HL-60/S4 treated with retinoic acid at 250 ng/mL for 4 days and 3 days (cell line): ENCODE measurements at regions not wholly inside any gene's neighbourhood (a gene's known extent, or its start where the extent isn't known, plus 50 kb on each side); places are given as distances from the start of the nearest gene placed in this dataset.

Source experiments
- in situ Hi-C: fragments of 300-500 bp; cut with MboI; formaldehyde crosslinking; loops from 2 replicates; pipeline ENCODE4 v1.7.0; 2022; ENCODE audit warnings: low sequenced_read_pairs

GRCh38 chr12:28814246-28814645, 334.8 kb upstream of the FAR2 start:
- in situ Hi-C loops, result no loop called here

- in situ Hi-C loops, result no loop called here
These were observed 331.6 kb upstream of the FAR2 start for GRCh38 chr12:28817524-28817923.

DNA sequence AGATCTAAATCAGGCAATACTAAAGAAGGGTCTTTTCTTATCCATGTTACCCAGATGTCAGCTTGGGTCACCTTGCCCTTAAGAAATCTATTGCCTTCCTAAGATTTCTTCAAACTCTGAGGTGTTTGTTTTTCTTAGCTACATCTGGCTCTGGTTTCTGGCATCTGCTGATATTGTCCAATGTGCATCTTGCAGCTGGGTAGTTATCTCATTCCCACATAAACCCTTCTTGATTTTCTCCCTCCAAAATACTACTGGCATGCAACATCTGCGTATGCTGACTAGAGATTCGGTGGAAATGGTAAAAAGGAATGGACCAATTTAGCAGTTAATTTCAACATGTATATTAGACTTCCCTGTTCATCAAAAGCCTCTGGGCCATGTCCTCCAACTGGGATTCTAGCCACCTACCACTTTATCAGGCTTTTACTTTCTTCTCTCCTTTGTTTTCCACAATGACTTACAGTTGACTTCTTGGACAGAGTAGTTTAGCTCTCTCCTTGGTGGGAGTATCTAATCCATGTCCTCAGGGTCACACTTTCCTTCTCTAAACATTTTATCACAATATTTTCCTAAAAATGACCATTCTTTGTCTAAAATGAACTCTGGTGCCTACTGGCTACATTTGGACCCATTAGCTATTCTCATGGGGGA, 324.8 kb upstream of the FAR2 start:
- in situ Hi-C loops, result no loop called here

- in situ Hi-C loops, result no loop called here
These were observed 324.2 kb upstream of the FAR2 start for GRCh38 chr12:28824849-28825248.

- in situ Hi-C loops, result no loop called here
These were observed 322.3 kb upstream of the FAR2 start for GRCh38 chr12:28826766-28827165.

DNA sequence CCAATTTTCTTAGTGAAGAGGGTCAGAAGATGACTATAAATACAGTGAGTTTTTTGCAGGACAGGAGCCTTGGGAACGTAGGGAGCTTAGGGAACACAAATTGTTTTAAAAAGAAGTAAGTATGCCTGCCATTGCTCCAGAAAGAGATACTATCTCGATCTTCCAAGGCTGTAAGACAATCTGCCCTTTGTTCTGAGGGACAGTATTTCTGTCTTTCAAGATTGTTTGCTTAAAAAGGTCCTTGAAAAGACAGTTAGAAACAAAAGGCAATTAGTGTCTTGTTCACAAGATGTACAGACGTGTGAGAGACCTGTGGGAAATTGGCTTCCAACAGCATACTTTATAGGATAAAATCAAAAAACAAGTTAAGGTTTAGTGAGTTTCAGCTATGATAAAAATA, 321.2 kb upstream of the FAR2 start:
- in situ Hi-C loops, result no loop called here

DNA sequence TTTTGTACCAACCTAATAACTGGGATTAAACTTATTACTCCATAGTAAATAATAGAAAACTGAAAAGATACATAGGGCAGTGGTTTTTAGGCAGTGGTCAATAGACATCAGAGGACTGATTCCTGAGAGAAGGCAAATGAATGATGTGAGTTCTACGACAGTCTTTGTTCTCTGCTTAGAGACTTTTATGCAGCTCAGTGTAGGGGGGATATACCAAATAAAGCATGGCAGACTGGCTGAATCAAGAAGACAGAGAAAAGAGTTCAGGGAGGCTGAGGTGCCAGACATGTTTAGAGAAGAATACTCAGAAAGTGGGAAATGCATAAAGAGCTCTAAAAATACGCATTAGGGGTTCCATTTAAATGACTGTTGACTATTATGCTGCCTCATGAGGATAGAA, 320.8 kb upstream of the FAR2 start:
- in situ Hi-C loops, result no loop called here

- in situ Hi-C loops, result no loop called here
These were observed 318.6 kb upstream of the FAR2 start for GRCh38 chr12:28830491-28830890.

DNA sequence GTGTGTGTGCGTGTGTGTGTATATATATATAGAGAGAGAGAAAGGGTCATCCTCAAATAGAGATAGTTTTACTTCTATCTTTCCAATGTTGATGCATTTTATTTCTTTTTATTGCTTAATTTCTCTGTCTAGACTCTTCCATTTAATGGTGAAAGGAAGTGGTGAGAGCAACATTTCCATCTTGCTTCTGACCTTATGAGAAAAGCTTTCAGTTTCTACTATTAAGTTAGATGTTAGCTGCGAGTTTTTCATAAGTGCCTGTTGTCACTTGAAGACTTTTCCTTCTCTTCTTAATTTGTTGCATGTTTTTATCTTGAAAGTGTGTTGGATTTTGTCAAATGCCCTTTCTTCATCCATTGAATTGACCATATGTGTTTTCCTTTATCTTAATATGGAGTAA, 304.4 kb upstream of the FAR2 start:
- in situ Hi-C loops, result no loop called here

GRCh38 chr12:28851781-28852180, 297.3 kb upstream of the FAR2 start:
- in situ Hi-C loops, result no loop called here

DNA sequence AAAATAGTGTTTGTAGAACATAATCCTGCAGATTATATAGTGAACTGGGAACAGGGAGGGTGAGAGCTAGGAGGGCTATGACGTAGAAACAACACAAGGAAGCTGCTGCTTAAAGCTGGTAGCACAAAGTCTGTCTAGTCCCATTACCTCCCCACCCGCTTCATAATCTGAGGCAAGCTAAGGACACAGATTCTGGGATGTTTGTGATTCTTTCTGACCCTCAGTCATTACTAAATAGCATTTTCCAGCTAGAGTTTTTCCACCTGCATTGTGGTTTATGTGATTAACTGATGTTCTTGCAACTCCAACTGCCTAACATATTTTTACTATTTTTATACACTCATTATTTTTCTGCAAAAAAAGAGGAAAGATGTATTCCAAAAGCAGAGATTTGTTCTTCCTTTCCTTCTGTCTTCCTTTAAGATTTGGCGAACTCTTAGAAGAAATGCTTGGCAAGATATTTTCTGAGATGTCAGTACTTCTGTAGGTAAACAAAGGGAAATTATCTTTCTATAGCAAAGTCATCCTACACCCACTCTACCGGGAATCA, 293.2 kb upstream of the FAR2 start:
- in situ Hi-C loops, result no loop called here

- in situ Hi-C loops, result no loop called here
These were observed 291.7 kb upstream of the FAR2 start for GRCh38 chr12:28857369-28857768.

DNA sequence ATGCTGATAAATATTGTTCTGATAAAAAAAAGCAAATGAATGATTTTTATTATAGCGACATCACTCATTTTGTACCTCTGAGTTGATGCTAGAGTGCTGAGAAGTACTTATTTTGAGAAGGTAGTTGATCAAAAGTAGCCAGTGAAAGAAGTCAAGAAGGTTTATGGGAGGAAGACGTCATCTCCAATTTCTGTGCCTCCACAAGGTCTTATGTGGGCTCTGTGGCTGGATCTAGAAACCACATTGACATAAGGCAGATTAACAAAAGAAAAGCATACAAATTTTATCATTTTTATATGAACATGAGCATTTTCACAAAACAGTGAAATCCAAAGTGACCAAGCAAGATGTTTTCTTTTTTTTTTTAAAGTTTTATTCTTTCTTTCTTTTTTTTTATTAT, 289.5 kb upstream of the FAR2 start:
- in situ Hi-C loops, result no loop called here

DNA sequence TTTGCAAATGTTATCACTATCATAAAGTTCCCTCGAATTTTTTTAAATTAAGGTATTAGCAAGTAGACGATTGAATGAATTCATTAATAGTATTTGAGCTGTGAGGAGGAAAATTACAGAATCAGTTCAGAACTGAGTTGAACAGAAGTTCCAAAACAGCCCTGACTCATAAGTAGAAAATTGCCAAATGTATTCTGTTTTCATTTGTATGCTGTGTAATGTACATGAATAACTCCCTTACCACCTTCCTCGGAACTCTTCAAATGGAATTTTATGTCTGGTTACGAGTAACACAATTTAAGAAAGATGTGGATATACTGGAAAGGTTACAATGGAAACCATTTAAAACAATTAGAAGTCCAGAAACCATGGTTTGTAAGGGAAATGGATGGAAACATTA, 283.3 kb upstream of the FAR2 start:
- in situ Hi-C loops, result no loop called here

GRCh38 chr12:28866296-28866695, 282.8 kb upstream of the FAR2 start:
- in situ Hi-C loops, result no loop called here

DNA sequence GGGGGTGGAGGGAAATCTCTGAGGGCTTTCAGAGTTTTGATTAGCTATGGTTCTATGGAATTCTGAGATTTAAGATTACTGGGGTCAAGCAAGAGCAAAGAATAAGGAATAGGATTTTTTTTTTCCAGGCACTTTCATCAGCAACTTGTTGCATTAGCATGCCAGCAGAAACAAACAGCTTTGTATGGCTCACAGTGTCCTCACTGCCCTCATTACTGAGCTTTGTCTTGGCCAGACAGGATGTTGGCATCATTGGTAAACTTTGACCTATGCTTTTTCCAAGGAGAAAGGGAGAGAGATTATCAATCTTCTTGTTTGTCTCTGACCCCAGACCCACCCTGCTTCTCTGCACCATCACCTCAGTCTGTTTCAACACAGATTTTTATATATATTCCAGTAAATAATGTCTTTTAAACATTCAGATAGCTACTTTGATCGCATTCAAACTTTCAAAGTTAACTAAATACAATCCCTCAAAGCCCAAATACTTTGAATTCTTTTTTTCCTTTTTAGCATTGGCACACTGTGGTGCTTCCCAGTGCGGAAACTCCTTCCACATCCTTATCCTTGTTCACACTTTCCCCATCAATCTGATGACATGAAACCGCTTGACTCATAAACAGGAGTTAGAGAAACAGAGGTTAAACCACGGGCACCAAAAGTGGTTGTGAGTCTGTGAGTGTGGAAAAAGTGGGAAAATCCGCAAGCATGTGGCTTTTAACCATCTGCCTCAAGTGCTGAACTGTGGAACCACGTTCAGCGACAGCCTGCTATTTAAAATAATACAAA, 282.2 kb upstream of the FAR2 start:
- in situ Hi-C loops, result no loop called here

GRCh38 chr12:28868414-28868813, 280.7 kb upstream of the FAR2 start:
- in situ Hi-C loops, result no loop called here

DNA sequence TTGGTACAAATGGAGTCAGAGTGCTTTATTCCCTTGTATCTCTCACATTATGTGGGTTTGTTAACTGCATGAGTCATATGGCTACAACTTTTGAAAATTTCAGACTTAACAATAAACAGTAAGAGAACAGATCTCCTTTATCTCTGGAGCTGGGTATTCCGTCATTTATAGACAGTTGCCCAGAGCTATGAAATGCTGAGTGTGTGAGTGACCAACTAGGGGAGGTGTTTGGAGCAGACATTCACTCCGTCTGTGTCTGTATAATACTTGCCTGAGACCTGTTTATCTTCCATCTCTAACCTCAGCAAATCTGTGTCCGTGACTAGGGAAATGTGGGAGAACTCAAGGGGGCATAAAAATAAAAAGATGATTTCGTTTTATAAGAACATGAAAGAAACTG, 279.9 kb upstream of the FAR2 start:
- in situ Hi-C loops, result no loop called here

DNA sequence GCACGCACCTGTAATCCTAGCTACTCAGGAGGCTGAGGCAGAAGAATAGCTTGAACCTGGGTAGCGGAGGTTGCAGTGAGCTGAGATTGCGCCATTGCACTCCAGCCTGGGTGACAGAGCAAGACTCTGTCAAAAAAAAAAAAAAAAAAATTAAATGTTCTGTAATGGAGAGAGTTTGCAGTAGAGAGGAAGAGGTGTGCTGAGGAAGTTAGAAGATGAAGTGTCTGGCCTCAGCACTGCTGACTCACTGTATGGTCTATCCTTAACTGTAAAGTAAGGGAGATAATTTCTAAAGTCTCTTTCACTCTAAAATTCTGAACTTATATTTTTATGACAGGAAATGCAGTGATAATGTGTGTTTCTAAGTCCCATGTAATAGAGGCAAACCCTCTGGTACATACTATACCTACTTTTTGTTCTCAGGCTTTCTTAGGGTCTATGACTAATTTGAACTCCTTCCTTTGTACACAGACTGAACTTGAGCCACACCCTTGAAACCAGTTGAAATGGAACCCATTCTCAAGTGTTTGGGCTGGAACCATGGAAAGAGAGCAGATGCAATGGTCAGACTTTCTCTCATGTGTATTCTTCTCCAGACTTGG, 278.1 kb upstream of the FAR2 start:
- in situ Hi-C loops, result no loop called here

DNA sequence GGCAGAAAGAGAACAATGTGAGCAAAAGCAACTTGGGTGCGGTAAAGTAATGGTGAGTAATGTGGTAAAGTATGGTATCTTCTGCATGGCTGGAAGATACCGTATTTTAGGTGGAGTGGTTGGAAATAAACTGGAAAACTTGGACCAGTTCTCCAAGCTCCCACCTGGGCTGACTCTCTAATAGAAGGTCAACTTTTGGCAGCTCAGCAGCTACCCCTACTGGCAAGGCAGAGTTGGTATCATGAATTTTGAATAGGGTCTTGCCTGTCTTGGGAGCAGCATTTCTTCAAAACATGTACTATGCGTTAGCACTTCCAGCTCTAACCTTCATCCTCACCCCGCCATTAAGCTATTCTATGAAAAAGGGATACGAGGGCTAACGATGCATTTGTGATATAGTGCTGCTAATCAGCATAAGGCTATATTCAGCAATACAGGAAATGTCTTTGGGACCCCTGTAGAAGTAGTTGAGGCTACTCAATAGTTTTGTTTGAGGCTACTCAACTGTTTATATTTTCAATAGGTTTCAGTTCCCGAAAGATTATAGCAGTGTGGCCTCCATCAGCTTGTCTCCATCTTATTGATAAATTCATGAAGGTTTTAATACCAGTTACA, 276.3 kb upstream of the FAR2 start:
- in situ Hi-C loops, result no loop called here

DNA sequence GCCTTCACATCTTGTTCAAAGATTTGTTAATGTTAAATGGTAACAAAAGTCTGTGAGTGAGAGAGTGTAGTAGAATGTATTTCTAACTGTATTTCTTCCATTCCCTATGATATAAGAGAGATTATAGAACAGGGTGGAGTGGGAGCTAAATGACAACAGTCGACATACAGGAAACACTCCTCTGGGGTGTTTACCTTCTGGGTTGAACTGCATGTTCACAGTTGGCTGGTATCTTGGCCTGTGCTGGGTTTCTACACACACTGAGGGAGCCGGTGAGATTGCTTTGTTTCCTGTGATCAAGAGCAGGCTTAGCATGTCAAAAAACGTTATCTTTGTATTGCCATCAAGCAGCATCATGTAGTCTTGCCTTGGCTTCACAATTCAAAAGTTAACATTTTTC, 274.3 kb upstream of the FAR2 start:
- in situ Hi-C loops, result no loop called here
